GM12878 (cell line): ENCODE measurements at regions not wholly inside any gene's neighbourhood (a gene's known extent, or its start where the extent isn't known, plus 50 kb on each side); places are given as distances from the start of the nearest gene placed in this dataset.

Experiments
- CEBPB ChIP-seq, 2 experiments: fragments of 150-350 bp in 1 of 2; IDR thresholded peaks; 2 replicates each; pipeline ENCODE4 v1.6.1; 2012 to 2014; ENCODE audit warnings: low read depth in 2 of 2, low read length in 2 of 2, borderline replicate concordance in 1 of 2, inconsistent platforms in 1 of 2
- CREB1 ChIP-seq: IDR thresholded peaks from 2 replicates; pipeline ENCODE4 v1.6.1; 2012; ENCODE audit warnings: low read depth, mild to moderate bottlenecking, inconsistent platforms
- CTCF ChIP-seq, 3 experiments: IDR thresholded peaks in 2 of 3; conservative IDR thresholded peaks in 1 of 3; 2 replicates each; pipeline ENCODE4 v1.5.1; 2011; ENCODE audit warnings: low read depth in 3 of 3, low read length in 3 of 3, mild to moderate bottlenecking in 3 of 3, control low read depth in 2 of 3, moderate library complexity in 2 of 3, inconsistent platforms in 1 of 3, mixed read lengths in 1 of 3; ENCODE audit not compliant: control insufficient read depth in 2 of 3, insufficient read depth in 1 of 3; ENCODE audit errors: extremely low read depth in 1 of 3
- GABPA ChIP-seq: IDR thresholded peaks from 2 replicates; pipeline ENCODE4 v1.6.1; 2014; ENCODE audit warnings: antibody characterized with exemption, low read depth, mild to moderate bottlenecking, inconsistent platforms
- HCFC1 ChIP-seq: fragments of 150-350 bp; IDR thresholded peaks from 2 replicates; pipeline ENCODE4 v1.6.1; 2014; ENCODE audit warnings: low read length
- HSF1 ChIP-seq: fragments of 150-350 bp; IDR thresholded peaks from 2 replicates; pipeline ENCODE4 v1.6.1; 2014; ENCODE audit warnings: mild to moderate bottlenecking, low read depth, low read length
- POLR2A ChIP-seq: IDR thresholded peaks from 2 replicates; pipeline ENCODE4 v1.6.1; 2011; ENCODE audit warnings: low read depth, mild to moderate bottlenecking, low read length
- POLR2AphosphoS5 ChIP-seq: IDR thresholded peaks from 2 replicates; pipeline ENCODE4 v1.6.1; 2011; ENCODE audit warnings: mild to moderate bottlenecking, low read length, inconsistent platforms

- TF ChIP-seq CEBPB (IDR thresholded peaks at IDR 0.05; ENCODE audit: borderline replicate concordance in 1 of 2, low read depth in 2 of 2, low read length in 2 of 2) (no peak), CTCF (IDR thresholded peaks at IDR 0.05 in 2 of 3, conservative IDR thresholded peaks at IDR 0.05 in 1 of 3; ENCODE audit: control insufficient read depth in 2 of 3, extremely low read depth in 1 of 3, insufficient read depth in 1 of 3, low read depth in 3 of 3, low read length in 3 of 3) (no peak), HSF1 (no peak), GABPA (no peak), CREB1 (no peak), POLR2AphosphoS5 (no peak), HCFC1 (no peak), POLR2A (no peak)
Measured at GRCh38 chr6:142011775-142012174, 121.0 kb upstream of the GJE1 start.
